ENCODE measurements at regions not wholly inside any gene's neighbourhood (a gene's known extent, or its start where the extent isn't known, plus 50 kb on each side); places are given as distances from the start of the nearest gene placed in this dataset.

DNA sequence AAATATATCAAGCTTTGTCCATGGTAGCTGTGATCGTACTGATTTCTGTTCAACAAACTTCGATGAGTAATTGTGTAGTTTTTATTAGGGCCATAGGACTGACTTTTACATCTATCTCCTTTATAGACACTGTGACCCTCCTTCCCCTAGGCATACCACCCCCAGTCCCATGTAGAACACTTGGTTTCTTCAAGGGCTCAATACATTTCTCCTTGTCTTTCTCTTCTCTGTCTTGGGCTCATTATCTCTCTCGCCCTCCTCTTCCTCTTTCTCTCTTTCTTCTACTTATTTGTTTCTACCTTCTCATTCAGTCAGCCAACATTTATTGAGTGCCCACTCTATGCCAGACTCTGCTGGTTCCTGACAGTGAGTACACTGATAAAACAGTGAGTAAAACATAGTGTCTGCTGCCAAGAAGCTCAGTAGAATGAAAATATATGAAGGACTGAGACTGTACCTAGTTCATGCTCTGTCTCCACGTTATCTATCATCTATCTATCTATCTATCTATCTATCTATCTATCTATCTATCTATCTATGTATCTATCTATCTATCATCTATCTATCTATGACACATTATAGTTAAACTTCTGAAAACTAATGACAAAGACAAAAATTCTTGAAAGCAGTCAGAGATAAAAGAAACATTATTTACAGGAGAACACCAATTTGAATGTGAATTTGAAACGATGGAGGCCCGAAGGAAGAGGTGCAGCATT, 122.8 kb downstream of the RBMX2 start (continued):
- TF ChIP-seq, protein P1, sequence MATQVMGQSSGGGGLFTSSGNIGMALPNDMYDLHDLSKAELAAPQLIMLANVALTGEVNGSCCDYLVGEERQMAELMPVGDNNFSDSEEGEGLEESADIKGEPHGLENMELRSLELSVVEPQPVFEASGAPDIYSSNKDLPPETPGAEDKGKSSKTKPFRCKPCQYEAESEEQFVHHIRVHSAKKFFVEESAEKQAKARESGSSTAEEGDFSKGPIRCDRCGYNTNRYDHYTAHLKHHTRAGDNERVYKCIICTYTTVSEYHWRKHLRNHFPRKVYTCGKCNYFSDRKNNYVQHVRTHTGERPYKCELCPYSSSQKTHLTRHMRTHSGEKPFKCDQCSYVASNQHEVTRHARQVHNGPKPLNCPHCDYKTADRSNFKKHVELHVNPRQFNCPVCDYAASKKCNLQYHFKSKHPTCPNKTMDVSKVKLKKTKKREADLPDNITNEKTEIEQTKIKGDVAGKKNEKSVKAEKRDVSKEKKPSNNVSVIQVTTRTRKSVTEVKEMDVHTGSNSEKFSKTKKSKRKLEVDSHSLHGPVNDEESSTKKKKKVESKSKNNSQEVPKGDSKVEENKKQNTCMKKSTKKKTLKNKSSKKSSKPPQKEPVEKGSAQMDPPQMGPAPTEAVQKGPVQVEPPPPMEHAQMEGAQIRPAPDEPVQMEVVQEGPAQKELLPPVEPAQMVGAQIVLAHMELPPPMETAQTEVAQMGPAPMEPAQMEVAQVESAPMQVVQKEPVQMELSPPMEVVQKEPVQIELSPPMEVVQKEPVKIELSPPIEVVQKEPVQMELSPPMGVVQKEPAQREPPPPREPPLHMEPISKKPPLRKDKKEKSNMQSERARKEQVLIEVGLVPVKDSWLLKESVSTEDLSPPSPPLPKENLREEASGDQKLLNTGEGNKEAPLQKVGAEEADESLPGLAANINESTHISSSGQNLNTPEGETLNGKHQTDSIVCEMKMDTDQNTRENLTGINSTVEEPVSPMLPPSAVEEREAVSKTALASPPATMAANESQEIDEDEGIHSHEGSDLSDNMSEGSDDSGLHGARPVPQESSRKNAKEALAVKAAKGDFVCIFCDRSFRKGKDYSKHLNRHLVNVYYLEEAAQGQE (IDR thresholded peaks at IDR 0.05; ENCODE audit: low read depth): no peak
- no peak for TF ChIP-seq SRF (IDR thresholded peaks at IDR 0.05; ENCODE audit: low read depth)
- no peak for TF ChIP-seq ZNF274 (IDR thresholded peaks at IDR 0.05; ENCODE audit: low read depth, low read length)

DNA sequence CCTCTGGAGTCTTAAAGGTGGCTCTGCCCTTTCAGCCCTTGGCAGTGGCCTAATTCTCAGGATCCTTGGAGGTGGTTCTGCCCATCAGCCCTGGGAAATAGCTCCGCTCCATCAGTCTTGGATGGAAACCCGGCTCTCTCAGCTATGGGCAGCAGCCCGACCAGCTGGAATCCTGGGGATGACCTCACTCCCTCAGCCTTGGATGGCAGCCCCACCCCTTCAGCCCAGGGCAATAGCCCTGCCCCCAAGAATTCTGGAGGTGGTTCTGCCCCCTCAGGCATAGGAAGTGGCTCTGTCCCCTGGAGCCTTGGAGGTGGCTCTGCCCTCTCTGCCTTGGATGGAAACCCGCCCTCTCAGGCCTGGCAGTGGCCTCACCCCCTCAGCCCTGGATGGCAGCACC, 127.7 kb downstream of the RBMX2 start:
- DNase-seq (ENCODE audit: low read depth, low spot score) (no peak), ATAC-seq (no peak)
- intact Hi-C loops (cut with micrococcal nuclease): no loop called here
- Histone ChIP-seq H3K9ac (ENCODE audit: low read length) (no peak overlapping the region), H3K79me2 (ENCODE audit: insufficient read depth, low read length) (no peaks in the 10 kb centered on the region), H3K4me3 (replicated peaks in 1 of 2; ENCODE audit: low read depth in 1 of 2, low read length in 2 of 2) (no peak overlapping the region), H4K20me1 (ENCODE audit: insufficient read depth) (no peaks in the 10 kb centered on the region), H2AFZ (ENCODE audit: low read depth, low read length, poor library complexity, severe bottlenecking) (no peak overlapping the region), H3K36me3 (ENCODE audit: control insufficient read depth in 1 of 2, insufficient read depth in 2 of 2, low read length in 2 of 2) (no peaks in the 10 kb centered on the region), H3K4me2 (ENCODE audit: low read length) (no peak overlapping the region), H3K9me3 (ENCODE audit: control insufficient read depth in 1 of 2, insufficient read depth in 1 of 2, low read depth in 1 of 2, low read length in 2 of 2) (no peaks in the 10 kb centered on the region), H3K27me3 (ENCODE audit: insufficient read depth, low read length) (no peaks in the 10 kb centered on the region), H3K4me1 (ENCODE audit: control insufficient read depth in 1 of 2, insufficient read depth in 2 of 2, low read length in 2 of 2) (no peaks in the 10 kb centered on the region), H3K27ac (ENCODE audit: low read depth, low read length) (no peak overlapping the region), H3K9me2 (ENCODE audit: insufficient read depth) (no peaks in the 10 kb centered on the region)
- ChIA-PET CTCF (no interaction called here), RAD21 (ENCODE audit: low non-redundant PET in 1 of 2, low total read pairs in 2 of 2, uncharacterized antibody in 2 of 2, unreplicated experiment in 2 of 2) (no interaction called here), POLR2A (no interaction called here)
- no peak for TF ChIP-seq TCF7L2 (IDR thresholded peaks at IDR 0.05; ENCODE audit: borderline replicate concordance, extremely low read depth, insufficient read depth, insufficient read length)
- TF ChIP-seq, protein P1 (IDR thresholded peaks at IDR 0.05; ENCODE audit: low read depth): no peak
- TF ChIP-seq ELF1 (IDR thresholded peaks at IDR 0.05; ENCODE audit: borderline replicate concordance, low read depth): no peak
- TF ChIP-seq, protein P2, sequence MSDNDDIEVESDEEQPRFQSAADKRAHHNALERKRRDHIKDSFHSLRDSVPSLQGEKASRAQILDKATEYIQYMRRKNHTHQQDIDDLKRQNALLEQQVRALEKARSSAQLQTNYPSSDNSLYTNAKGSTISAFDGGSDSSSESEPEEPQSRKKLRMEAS (IDR thresholded peaks at IDR 0.05): no peak
- TF ChIP-seq, protein P3, sequence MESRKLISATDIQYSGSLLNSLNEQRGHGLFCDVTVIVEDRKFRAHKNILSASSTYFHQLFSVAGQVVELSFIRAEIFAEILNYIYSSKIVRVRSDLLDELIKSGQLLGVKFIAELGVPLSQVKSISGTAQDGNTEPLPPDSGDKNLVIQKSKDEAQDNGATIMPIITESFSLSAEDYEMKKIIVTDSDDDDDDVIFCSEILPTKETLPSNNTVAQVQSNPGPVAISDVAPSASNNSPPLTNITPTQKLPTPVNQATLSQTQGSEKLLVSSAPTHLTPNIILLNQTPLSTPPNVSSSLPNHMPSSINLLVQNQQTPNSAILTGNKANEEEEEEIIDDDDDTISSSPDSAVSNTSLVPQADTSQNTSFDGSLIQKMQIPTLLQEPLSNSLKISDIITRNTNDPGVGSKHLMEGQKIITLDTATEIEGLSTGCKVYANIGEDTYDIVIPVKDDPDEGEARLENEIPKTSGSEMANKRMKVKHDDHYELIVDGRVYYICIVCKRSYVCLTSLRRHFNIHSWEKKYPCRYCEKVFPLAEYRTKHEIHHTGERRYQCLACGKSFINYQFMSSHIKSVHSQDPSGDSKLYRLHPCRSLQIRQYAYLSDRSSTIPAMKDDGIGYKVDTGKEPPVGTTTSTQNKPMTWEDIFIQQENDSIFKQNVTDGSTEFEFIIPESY (IDR thresholded peaks at IDR 0.05; ENCODE audit: extremely low read depth, insufficient replicate concordance, low read length): no peak
- no peak for TF ChIP-seq POLR2AphosphoS5 (IDR thresholded peaks at IDR 0.05; ENCODE audit: low read depth, low read length)
- no peak for TF ChIP-seq YY1 (IDR thresholded peaks at IDR 0.05; ENCODE audit: extremely low read depth, insufficient replicate concordance, low read depth, low read length)
- TF ChIP-seq EZH2 (IDR thresholded peaks at IDR 0.05): no peak
- TF ChIP-seq SP1 (IDR thresholded peaks at IDR 0.05; ENCODE audit: low read depth): no peak
- TF ChIP-seq JUND (IDR thresholded peaks at IDR 0.05): no peak
- no peak for TF ChIP-seq EGR1 (IDR thresholded peaks at IDR 0.05; ENCODE audit: low read depth)
- no TSS peak for BruUV-seq (replicated peaks)
